ENCODE measurements at regions not wholly inside any gene's neighbourhood (a gene's known extent, or its start where the extent isn't known, plus 50 kb on each side); places are given as distances from the start of the nearest gene placed in this dataset.

- Histone ChIP-seq H3K4me3 (ENCODE audit: low read length in 2 of 2) (no peak overlapping the region), H3K4me2 (ENCODE audit: insufficient read depth, low read length, poor library complexity, severe bottlenecking) (no peak overlapping the region), H2BK5ac (ENCODE audit: low read length) (no peak overlapping the region)
Observed at GRCh38 chr14:58826845-58827686, 189.3 kb downstream of the DACT1 start.

GRCh38 chr14:58828298-58828697, 190.5 kb downstream of the DACT1 start:
- Histone ChIP-seq H2BK12ac (ENCODE audit: low read length) (no peak overlapping the region), H2AFZ (ENCODE audit: low read length) (no peak overlapping the region), H2BK120ac (ENCODE audit: low read depth, low read length) (no peak overlapping the region), H2AK5ac (ENCODE audit: low read depth, low read length) (no peak overlapping the region), H3K18ac (ENCODE audit: low read length) (no peak overlapping the region), H4K8ac (ENCODE audit: low read depth, low read length) (no peak overlapping the region), H3K9ac (ENCODE audit: low read depth, low read length, poor library complexity) (no peak overlapping the region), H3K27ac (replicated peaks; ENCODE audit: low read length) (no peak overlapping the region), H3K4me2 (ENCODE audit: insufficient read depth, low read length, poor library complexity, severe bottlenecking) (no peak overlapping the region), H2BK15ac (ENCODE audit: low read length) (no peak overlapping the region), H3K23ac (ENCODE audit: low read depth, low read length, poor library complexity) (no peak overlapping the region), H3K79me1 (ENCODE audit: low read depth, low read length) (no peaks in the 10 kb centered on the region), H2BK5ac (ENCODE audit: low read length) (no peak overlapping the region), H3K36me3 (replicated peaks in 1 of 2; ENCODE audit: control insufficient read depth in 2 of 2, insufficient read depth in 2 of 2, low read length in 2 of 2) (no peaks in the 10 kb centered on the region), H3K14ac (ENCODE audit: low read length) (no peak overlapping the region), H3K27me3 (ENCODE audit: control insufficient read depth in 3 of 3, insufficient read depth in 3 of 3, low read depth in 1 of 3, low read length in 3 of 3) (no peaks in the 10 kb centered on the region), H3K4me3 (ENCODE audit: low read length in 2 of 2) (peak overlapping the region in 1 of 2 donors; percentile 52), H3K9me3 (replicated peaks in 1 of 2; ENCODE audit: control insufficient read depth in 2 of 2, insufficient read depth in 1 of 2, low read depth in 1 of 2, low read length in 2 of 2) (peaks cover 0 to 5% of the 10 kb centered on the region in 2 donors), H3K4me1 (ENCODE audit: control insufficient read depth in 2 of 2, insufficient read depth in 1 of 2, low read depth in 1 of 2, low read length in 2 of 2) (no peaks in the 10 kb centered on the region), H4K91ac (ENCODE audit: low read depth, low read length, poor library complexity) (no peak overlapping the region), H3K4ac (ENCODE audit: low read length) (no peak overlapping the region)
- WGBS, 2 donors (ENCODE audit: extremely low coverage in 2 of 2, insufficient read length in 2 of 2, insufficient replicate concordance in 1 of 2), result no CpG with 5 or more reads among the region's 15 CpGs
- DNase-seq (ENCODE audit: low spot score), result no peak

More at GRCh38 chr14:58826845-58827686, 189.3 kb downstream of the DACT1 start:
- WGBS, 2 donors (ENCODE audit: extremely low coverage in 2 of 2, insufficient read length in 2 of 2, insufficient replicate concordance in 1 of 2), result no CpG with 5 or more reads among the region's 9 CpGs
- Histone ChIP-seq H3K23ac (ENCODE audit: low read depth, low read length, poor library complexity) (no peak overlapping the region), H4K91ac (ENCODE audit: low read depth, low read length, poor library complexity) (no peak overlapping the region), H2BK120ac (ENCODE audit: low read depth, low read length) (no peak overlapping the region), H3K9me3 (replicated peaks in 1 of 2; ENCODE audit: control insufficient read depth in 2 of 2, insufficient read depth in 1 of 2, low read depth in 1 of 2, low read length in 2 of 2) (peaks cover 0 to 5% of the 10 kb centered on the region in 2 donors), H3K36me3 (replicated peaks in 1 of 2; ENCODE audit: control insufficient read depth in 2 of 2, insufficient read depth in 2 of 2, low read length in 2 of 2) (no peaks in the 10 kb centered on the region), H2AFZ (ENCODE audit: low read length) (no peak overlapping the region), H3K4ac (ENCODE audit: low read length) (no peak overlapping the region), H3K27ac (replicated peaks; ENCODE audit: low read length) (no peak overlapping the region), H3K4me1 (ENCODE audit: control insufficient read depth in 2 of 2, insufficient read depth in 1 of 2, low read depth in 1 of 2, low read length in 2 of 2) (no peaks in the 10 kb centered on the region), H2BK15ac (ENCODE audit: low read length) (no peak overlapping the region), H2AK5ac (ENCODE audit: low read depth, low read length) (peak overlapping the region; percentile 39), H3K18ac (ENCODE audit: low read length) (no peak overlapping the region), H3K79me1 (ENCODE audit: low read depth, low read length) (no peaks in the 10 kb centered on the region), H3K9ac (ENCODE audit: low read depth, low read length, poor library complexity) (no peak overlapping the region), H3K14ac (ENCODE audit: low read length) (peak overlapping the region; percentile 11), H2BK12ac (ENCODE audit: low read length) (no peak overlapping the region), H4K8ac (ENCODE audit: low read depth, low read length) (no peak overlapping the region), H3K27me3 (ENCODE audit: control insufficient read depth in 3 of 3, insufficient read depth in 3 of 3, low read depth in 1 of 3, low read length in 3 of 3) (no peaks in the 10 kb centered on the region)
- DNase-seq (ENCODE audit: low spot score), result no peak

- WGBS, 2 donors (ENCODE audit: extremely low coverage in 2 of 2, insufficient read length in 2 of 2, insufficient replicate concordance in 1 of 2), result no CpG with 5 or more reads among the region's 3 CpGs
- H3K27ac ChIP-seq (replicated peaks; ENCODE audit: low read length), result no peak overlapping the region
- no peak overlapping the region for H3K4me3 ChIP-seq (ENCODE audit: low read length in 2 of 2)
Observed at GRCh38 chr14:58829594-58829993, 191.8 kb downstream of the DACT1 start.

GRCh38 chr14:58830121-58830520, 192.4 kb downstream of the DACT1 start:
- peaks cover 3 to 5% of the 10 kb centered on the region in 2 donors for H3K9me3 ChIP-seq (replicated peaks in 1 of 2; ENCODE audit: control insufficient read depth in 2 of 2, insufficient read depth in 1 of 2, low read depth in 1 of 2, low read length in 2 of 2)
- H3K4me2 ChIP-seq (ENCODE audit: insufficient read depth, low read length, poor library complexity, severe bottlenecking), result no peak overlapping the region
- H3K79me1 ChIP-seq (ENCODE audit: low read depth, low read length), result no peaks in the 10 kb centered on the region
- H3K27ac ChIP-seq (replicated peaks; ENCODE audit: low read length), result no peak overlapping the region
- H2AFZ ChIP-seq (ENCODE audit: low read length), result no peak overlapping the region
- H3K4me1 ChIP-seq (ENCODE audit: control insufficient read depth in 2 of 2, insufficient read depth in 1 of 2, low read depth in 1 of 2, low read length in 2 of 2), result no peaks in the 10 kb centered on the region
- no peak overlapping the region for H3K23ac ChIP-seq (ENCODE audit: low read depth, low read length, poor library complexity)
- WGBS, 2 donors (ENCODE audit: extremely low coverage in 2 of 2, insufficient read length in 2 of 2, insufficient replicate concordance in 1 of 2), result no CpG with 5 or more reads among the region's 2 CpGs
- no peak overlapping the region for H2AK5ac ChIP-seq (ENCODE audit: low read depth, low read length)
- H2BK12ac ChIP-seq (ENCODE audit: low read length), result no peak overlapping the region
- no peak overlapping the region for H3K4ac ChIP-seq (ENCODE audit: low read length)
- no peak overlapping the region for H3K14ac ChIP-seq (ENCODE audit: low read length)
- no peaks in the 10 kb centered on the region for H3K36me3 ChIP-seq (replicated peaks in 1 of 2; ENCODE audit: control insufficient read depth in 2 of 2, insufficient read depth in 2 of 2, low read length in 2 of 2)
- H2BK120ac ChIP-seq (ENCODE audit: low read depth, low read length), result no peak overlapping the region
- H2BK5ac ChIP-seq (ENCODE audit: low read length), result no peak overlapping the region
- no peak overlapping the region for H2BK15ac ChIP-seq (ENCODE audit: low read length)
- no peak overlapping the region for H3K9ac ChIP-seq (ENCODE audit: low read depth, low read length, poor library complexity)
- no peak overlapping the region for H3K18ac ChIP-seq (ENCODE audit: low read length)
- no peak overlapping the region for H4K8ac ChIP-seq (ENCODE audit: low read depth, low read length)
- DNase-seq (ENCODE audit: low spot score), result no peak
- no peak overlapping the region for H4K91ac ChIP-seq (ENCODE audit: low read depth, low read length, poor library complexity)
- H3K4me3 ChIP-seq (ENCODE audit: low read length in 2 of 2), result no peak overlapping the region
- H3K27me3 ChIP-seq (ENCODE audit: control insufficient read depth in 3 of 3, insufficient read depth in 3 of 3, low read depth in 1 of 3, low read length in 3 of 3), result no peaks in the 10 kb centered on the region

More at GRCh38 chr14:58829594-58829993, 191.8 kb downstream of the DACT1 start:
- H2BK5ac ChIP-seq (ENCODE audit: low read length), result no peak overlapping the region
- H3K14ac ChIP-seq (ENCODE audit: low read length), result no peak overlapping the region
- no peak overlapping the region for H3K9ac ChIP-seq (ENCODE audit: low read depth, low read length, poor library complexity)
- H2BK12ac ChIP-seq (ENCODE audit: low read length), result no peak overlapping the region
- no peak overlapping the region for H2BK15ac ChIP-seq (ENCODE audit: low read length)
- H2AFZ ChIP-seq (ENCODE audit: low read length), result no peak overlapping the region
- H3K36me3 ChIP-seq (replicated peaks in 1 of 2; ENCODE audit: control insufficient read depth in 2 of 2, insufficient read depth in 2 of 2, low read length in 2 of 2), result no peaks in the 10 kb centered on the region
- no peak overlapping the region for H4K91ac ChIP-seq (ENCODE audit: low read depth, low read length, poor library complexity)
- H3K27me3 ChIP-seq (ENCODE audit: control insufficient read depth in 3 of 3, insufficient read depth in 3 of 3, low read depth in 1 of 3, low read length in 3 of 3), result no peaks in the 10 kb centered on the region
- no peak overlapping the region for H2BK120ac ChIP-seq (ENCODE audit: low read depth, low read length)
- no peak overlapping the region for H4K8ac ChIP-seq (ENCODE audit: low read depth, low read length)
- no peaks in the 10 kb centered on the region for H3K4me1 ChIP-seq (ENCODE audit: control insufficient read depth in 2 of 2, insufficient read depth in 1 of 2, low read depth in 1 of 2, low read length in 2 of 2)
- peaks cover 3 to 5% of the 10 kb centered on the region in 2 donors for H3K9me3 ChIP-seq (replicated peaks in 1 of 2; ENCODE audit: control insufficient read depth in 2 of 2, insufficient read depth in 1 of 2, low read depth in 1 of 2, low read length in 2 of 2)
- H3K4ac ChIP-seq (ENCODE audit: low read length), result no peak overlapping the region
- H3K4me2 ChIP-seq (ENCODE audit: insufficient read depth, low read length, poor library complexity, severe bottlenecking), result no peak overlapping the region
- no peak for DNase-seq (ENCODE audit: low spot score)
- H2AK5ac ChIP-seq (ENCODE audit: low read depth, low read length), result no peak overlapping the region
- no peak overlapping the region for H3K23ac ChIP-seq (ENCODE audit: low read depth, low read length, poor library complexity)
- H3K79me1 ChIP-seq (ENCODE audit: low read depth, low read length), result no peaks in the 10 kb centered on the region
- H3K18ac ChIP-seq (ENCODE audit: low read length), result no peak overlapping the region

All from neuronal stem cell (in vitro differentiated cells).